Endodermal cell (in vitro differentiated cells): ENCODE measurements at regions not wholly inside any gene's neighbourhood (a gene's known extent, or its start where the extent isn't known, plus 50 kb on each side); places are given as distances from the start of the nearest gene placed in this dataset.

Source experiments
- DNase-seq: peaks from one replicate; pipeline ENCODE4 v3.0.0-alpha.2; 2017
- H3K27ac ChIP-seq: 2 replicates; pipeline ENCODE4 v1.5.1; 2013; ENCODE audit warnings: mild to moderate bottlenecking, low read depth, low read length, moderate library complexity
- H3K27me3 ChIP-seq: 2 replicates; pipeline ENCODE4 v1.6.1; 2013; ENCODE audit warnings: mild to moderate bottlenecking, low read length, moderate library complexity; ENCODE audit not compliant: insufficient read depth, control insufficient read depth, poor library complexity, severe bottlenecking
- H3K36me3 ChIP-seq: 2 replicates; pipeline ENCODE4 v1.7.0; 2013; ENCODE audit warnings: mild to moderate bottlenecking, low read length, moderate library complexity; ENCODE audit not compliant: control insufficient read depth, insufficient read depth
- H3K4me1 ChIP-seq: one replicate; pipeline ENCODE4 v1.7.0; 2013; ENCODE audit warnings: low read length; ENCODE audit not compliant: control insufficient read depth, insufficient read depth
- H3K4me3 ChIP-seq: 2 replicates; pipeline ENCODE4 v1.5.1; 2013; ENCODE audit warnings: mild to moderate bottlenecking, low read length, moderate library complexity
- H3K9ac ChIP-seq: 2 replicates; pipeline ENCODE4 v1.6.1; 2013; ENCODE audit warnings: mild to moderate bottlenecking, low read length, moderate library complexity; ENCODE audit not compliant: poor library complexity, severe bottlenecking; ENCODE audit errors: extremely low read depth
- H3K9me3 ChIP-seq: 2 replicates; pipeline ENCODE4 v1.6.1; 2013; ENCODE audit warnings: mild to moderate bottlenecking, low read length, moderate library complexity; ENCODE audit not compliant: control insufficient read depth
- H3K27ac Mint-ChIP-seq: 2 replicates; pipeline ENCODE4 v1.8.0; 2020; ENCODE audit warnings: mixed read lengths
- H3K27me3 Mint-ChIP-seq: 2 replicates; pipeline ENCODE4 v1.8.0; 2021; ENCODE audit warnings: mild to moderate bottlenecking, mixed read lengths; ENCODE audit not compliant: insufficient read depth
- H3K36me3 Mint-ChIP-seq: 2 replicates; pipeline ENCODE4 v1.8.0; 2020; ENCODE audit warnings: low read depth, mixed read lengths
- H3K4me1 Mint-ChIP-seq: 2 replicates; pipeline ENCODE4 v1.8.0; 2020; ENCODE audit warnings: mixed read lengths
- H3K4me3 Mint-ChIP-seq: 2 replicates; pipeline ENCODE4 v1.8.0; 2020; ENCODE audit warnings: mild to moderate bottlenecking, moderate library complexity, mixed read lengths
- H3K9me3 Mint-ChIP-seq: 2 replicates; pipeline ENCODE4 v1.8.0; 2020; ENCODE audit warnings: mild to moderate bottlenecking, mixed read lengths
- WGBS, 2 experiments: methylation state at CpG; one replicate each; pipeline versions ENCODE4 v1.1.5 to v1.1.7; 2013; ENCODE audit warnings: missing lambda C conversion rate in 2 of 2, mixed read lengths in 1 of 2; ENCODE audit not compliant: insufficient coverage in 1 of 2, insufficient read length in 1 of 2; 5-methylcytosine and 5-hydroxymethylcytosine counted together
- TF ChIP-seq, protein P1 (sequence below): fragments of 200-600 bp; sonication (generic); conservative IDR thresholded peaks from 2 replicates; pipeline ENCODE4 v1.5.0; 2021; ENCODE audit warnings: antibody characterized with exemption, mild to moderate bottlenecking

DNA sequence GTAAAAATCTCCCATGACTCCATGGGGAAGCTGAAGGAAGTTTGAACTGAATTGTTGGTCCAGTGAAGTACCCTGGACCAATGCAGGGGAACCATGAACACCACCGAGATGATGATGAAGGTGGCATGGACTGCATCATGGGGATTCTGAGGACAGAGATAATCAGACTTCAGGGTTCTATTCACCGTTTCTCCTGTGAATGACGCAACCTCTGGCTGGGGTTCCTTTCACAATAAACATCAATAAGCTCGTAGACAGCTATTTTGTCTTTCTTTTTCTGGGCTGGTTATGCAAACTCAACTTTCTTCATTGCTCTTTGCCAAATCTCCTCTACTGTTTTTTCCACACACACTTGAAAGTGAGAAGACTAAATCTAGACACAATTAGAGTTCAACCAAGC lies 87.9 kb upstream of the NKX2-2 start:
- H3K27ac ChIP-seq, result no peak overlapping the region
- Mint-ChIP-seq H3K36me3 (no peaks in the 10 kb centered on the region), H3K27ac (no peak overlapping the region), H3K9me3 (peaks cover 27% of the 10 kb centered on the region), H3K27me3 (peaks cover 34% of the 10 kb centered on the region), H3K4me3 (no peak overlapping the region), H3K4me1 (no peaks in the 10 kb centered on the region)
- 85 to 89% methylated on average over 4 of the region's 4 CpGs for WGBS, 2 experiments
- TF ChIP-seq, protein P1, sequence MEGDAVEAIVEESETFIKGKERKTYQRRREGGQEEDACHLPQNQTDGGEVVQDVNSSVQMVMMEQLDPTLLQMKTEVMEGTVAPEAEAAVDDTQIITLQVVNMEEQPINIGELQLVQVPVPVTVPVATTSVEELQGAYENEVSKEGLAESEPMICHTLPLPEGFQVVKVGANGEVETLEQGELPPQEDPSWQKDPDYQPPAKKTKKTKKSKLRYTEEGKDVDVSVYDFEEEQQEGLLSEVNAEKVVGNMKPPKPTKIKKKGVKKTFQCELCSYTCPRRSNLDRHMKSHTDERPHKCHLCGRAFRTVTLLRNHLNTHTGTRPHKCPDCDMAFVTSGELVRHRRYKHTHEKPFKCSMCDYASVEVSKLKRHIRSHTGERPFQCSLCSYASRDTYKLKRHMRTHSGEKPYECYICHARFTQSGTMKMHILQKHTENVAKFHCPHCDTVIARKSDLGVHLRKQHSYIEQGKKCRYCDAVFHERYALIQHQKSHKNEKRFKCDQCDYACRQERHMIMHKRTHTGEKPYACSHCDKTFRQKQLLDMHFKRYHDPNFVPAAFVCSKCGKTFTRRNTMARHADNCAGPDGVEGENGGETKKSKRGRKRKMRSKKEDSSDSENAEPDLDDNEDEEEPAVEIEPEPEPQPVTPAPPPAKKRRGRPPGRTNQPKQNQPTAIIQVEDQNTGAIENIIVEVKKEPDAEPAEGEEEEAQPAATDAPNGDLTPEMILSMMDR, result no peak
- H3K27me3 ChIP-seq, result peaks cover 16% of the 10 kb centered on the region
- H3K4me1 ChIP-seq, result no peaks in the 10 kb centered on the region
- DNase-seq, result no peak
- no peaks in the 10 kb centered on the region for H3K36me3 ChIP-seq
- H3K4me3 ChIP-seq, result no peak overlapping the region
- H3K9ac ChIP-seq, result no peak overlapping the region
- peaks cover 5% of the 10 kb centered on the region for H3K9me3 ChIP-seq

DNA sequence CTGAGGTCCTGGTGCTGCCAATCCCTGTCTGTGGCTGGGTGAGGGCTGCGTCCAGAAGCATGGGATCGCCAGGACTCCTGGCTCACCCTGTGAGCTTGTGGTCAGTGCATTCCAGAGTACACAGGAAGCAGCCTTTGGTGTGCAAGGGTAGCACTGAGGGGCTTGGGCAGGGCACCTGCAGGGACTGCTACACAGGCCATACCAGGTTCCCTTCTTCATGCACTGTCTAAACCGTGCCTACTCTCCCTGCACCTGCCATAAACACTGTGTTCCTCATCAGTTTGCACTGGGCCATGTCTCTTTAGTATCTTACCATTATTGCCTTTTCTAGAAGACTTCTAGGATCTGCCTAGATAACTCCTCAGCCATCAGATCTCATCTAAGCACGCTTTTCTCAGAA lies 72.8 kb upstream of the NKX2-2 start:
- no peaks in the 10 kb centered on the region for H3K36me3 Mint-ChIP-seq
- no peak overlapping the region for H3K4me3 Mint-ChIP-seq
- Histone ChIP-seq H3K36me3 (no peaks in the 10 kb centered on the region), H3K27me3 (peaks cover 39% of the 10 kb centered on the region), H3K9ac (no peak overlapping the region), H3K9me3 (no peaks in the 10 kb centered on the region), H3K27ac (no peak overlapping the region), H3K4me3 (no peak overlapping the region), H3K4me1 (no peaks in the 10 kb centered on the region)
- DNase-seq, result no peak
- no peak overlapping the region for H3K27ac Mint-ChIP-seq
- TF ChIP-seq, protein P1, result no peak
- no peaks in the 10 kb centered on the region for H3K9me3 Mint-ChIP-seq
- 90 to 100% methylated on average over 1 to 4 of the region's 4 CpGs for WGBS, 2 experiments
- H3K27me3 Mint-ChIP-seq, result peaks cover 25% of the 10 kb centered on the region
- no peaks in the 10 kb centered on the region for H3K4me1 Mint-ChIP-seq

DNA sequence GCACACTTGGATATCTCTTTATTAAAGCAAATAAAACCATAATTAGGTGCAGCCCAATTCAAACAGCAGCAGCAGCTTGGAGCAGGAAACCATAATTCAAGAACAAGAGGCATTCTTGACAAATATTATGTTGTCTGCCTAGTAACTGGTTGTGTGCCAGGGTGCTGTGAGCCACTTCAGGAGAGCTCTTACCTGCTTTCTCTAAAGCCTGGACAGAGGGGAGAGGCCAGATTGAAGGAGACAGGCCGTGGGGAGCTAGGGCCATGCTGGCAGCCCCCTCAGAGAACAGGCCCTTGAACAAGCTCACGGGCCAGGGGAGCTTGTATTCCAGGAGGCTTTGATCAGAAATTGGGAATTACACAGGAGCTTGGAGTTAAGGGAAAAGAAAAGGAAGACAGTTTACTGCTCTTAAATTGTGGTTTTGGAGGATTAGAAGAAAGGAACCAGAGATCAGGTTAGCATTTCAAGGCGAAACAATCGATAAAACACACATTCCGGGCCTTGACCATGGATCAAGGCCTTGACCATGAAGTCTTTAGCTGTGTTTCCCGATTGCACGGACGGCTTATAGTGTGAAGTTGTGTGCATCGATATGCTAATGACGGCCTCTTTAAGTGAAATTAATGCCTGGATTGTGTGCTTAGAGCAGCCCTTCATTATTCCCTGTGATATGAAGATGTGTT lies 69.8 kb upstream of the NKX2-2 start:
- DNase-seq, result no peak
- Histone ChIP-seq H3K4me3 (no peak overlapping the region), H3K36me3 (no peaks in the 10 kb centered on the region), H3K27me3 (peaks cover 52% of the 10 kb centered on the region), H3K9ac (no peak overlapping the region), H3K9me3 (no peaks in the 10 kb centered on the region), H3K27ac (no peak overlapping the region), H3K4me1 (peaks cover 4% of the 10 kb centered on the region)
- 93 to 95% methylated on average over 6 to 10 of the region's 10 CpGs for WGBS, 2 experiments
- Mint-ChIP-seq H3K27me3 (peaks cover 37% of the 10 kb centered on the region), H3K9me3 (no peaks in the 10 kb centered on the region), H3K27ac (no peak overlapping the region), H3K36me3 (no peaks in the 10 kb centered on the region), H3K4me3 (no peak overlapping the region), H3K4me1 (peaks cover 21% of the 10 kb centered on the region)
- TF ChIP-seq, protein P1, result no peak
